Fibroblast of villous mesenchyme (primary cell): ENCODE measurements at regions not wholly inside any gene's neighbourhood (a gene's known extent, or its start where the extent isn't known, plus 50 kb on each side); places are given as distances from the start of the nearest gene placed in this dataset.
A peak's percentile ranks its signal among the peaks of the same experiment; 100 is the strongest.

Experiments used
- DNase-seq: peaks from one replicate; pipeline ENCODE4 v3.0.0-alpha.2; 2010; ENCODE audit warnings: low read depth
- H3K4me3 ChIP-seq: 2 replicates; pipeline ENCODE4 v1.5.1; 2011; ENCODE audit warnings: low read depth, mild to moderate bottlenecking, low read length
- TF ChIP-seq, protein P1 (sequence below): IDR thresholded peaks from 2 replicates; pipeline ENCODE4 v1.5.1; 2012; ENCODE audit warnings: low read depth, mild to moderate bottlenecking, low read length; ENCODE audit not compliant: insufficient read depth

DNA sequence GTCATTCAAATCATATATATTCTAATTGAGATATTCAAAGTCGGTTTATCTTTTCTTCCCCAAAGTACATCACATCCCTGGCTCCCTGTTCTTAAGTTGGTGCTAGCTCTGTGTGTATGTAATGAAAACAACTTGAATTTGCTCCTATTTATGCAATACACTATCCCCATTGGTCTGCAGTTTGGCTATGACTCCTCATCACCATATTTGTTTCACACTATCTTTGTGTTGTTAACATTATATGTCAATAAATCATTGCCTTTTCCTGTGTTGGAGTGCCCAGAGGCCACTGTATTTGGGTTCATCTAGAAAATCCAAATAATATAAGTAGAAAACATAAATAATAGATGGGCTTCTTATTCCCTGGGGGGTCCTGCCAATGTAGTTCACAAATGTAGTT lies 306.6 kb upstream of the TENM4 start:
- TF ChIP-seq, protein P1, sequence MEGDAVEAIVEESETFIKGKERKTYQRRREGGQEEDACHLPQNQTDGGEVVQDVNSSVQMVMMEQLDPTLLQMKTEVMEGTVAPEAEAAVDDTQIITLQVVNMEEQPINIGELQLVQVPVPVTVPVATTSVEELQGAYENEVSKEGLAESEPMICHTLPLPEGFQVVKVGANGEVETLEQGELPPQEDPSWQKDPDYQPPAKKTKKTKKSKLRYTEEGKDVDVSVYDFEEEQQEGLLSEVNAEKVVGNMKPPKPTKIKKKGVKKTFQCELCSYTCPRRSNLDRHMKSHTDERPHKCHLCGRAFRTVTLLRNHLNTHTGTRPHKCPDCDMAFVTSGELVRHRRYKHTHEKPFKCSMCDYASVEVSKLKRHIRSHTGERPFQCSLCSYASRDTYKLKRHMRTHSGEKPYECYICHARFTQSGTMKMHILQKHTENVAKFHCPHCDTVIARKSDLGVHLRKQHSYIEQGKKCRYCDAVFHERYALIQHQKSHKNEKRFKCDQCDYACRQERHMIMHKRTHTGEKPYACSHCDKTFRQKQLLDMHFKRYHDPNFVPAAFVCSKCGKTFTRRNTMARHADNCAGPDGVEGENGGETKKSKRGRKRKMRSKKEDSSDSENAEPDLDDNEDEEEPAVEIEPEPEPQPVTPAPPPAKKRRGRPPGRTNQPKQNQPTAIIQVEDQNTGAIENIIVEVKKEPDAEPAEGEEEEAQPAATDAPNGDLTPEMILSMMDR, result no peak
- H3K4me3 ChIP-seq, result no peak overlapping the region
- no peak for DNase-seq

DNA sequence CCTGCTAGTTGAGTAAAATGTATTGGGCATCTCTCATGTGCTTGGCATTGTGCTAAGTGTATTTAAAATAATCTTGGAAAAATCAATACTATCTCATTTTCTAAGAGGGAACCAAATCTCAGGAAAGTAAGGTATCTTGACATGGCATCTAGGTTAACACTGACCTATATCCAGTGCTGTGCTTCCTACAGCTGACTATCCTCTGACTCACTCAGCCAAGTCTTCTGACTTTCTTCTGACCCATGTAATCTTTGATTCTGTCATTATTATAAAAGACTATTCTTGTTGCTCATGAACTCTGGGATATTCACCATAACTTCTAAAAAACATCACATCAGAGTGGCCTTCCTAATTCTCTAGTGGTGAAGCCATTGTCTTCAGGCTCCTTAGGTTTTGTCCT lies 304.1 kb upstream of the TENM4 start:
- H3K4me3 ChIP-seq, result no peak overlapping the region
- no peak for DNase-seq
- TF ChIP-seq, protein P1, result no peak

DNA sequence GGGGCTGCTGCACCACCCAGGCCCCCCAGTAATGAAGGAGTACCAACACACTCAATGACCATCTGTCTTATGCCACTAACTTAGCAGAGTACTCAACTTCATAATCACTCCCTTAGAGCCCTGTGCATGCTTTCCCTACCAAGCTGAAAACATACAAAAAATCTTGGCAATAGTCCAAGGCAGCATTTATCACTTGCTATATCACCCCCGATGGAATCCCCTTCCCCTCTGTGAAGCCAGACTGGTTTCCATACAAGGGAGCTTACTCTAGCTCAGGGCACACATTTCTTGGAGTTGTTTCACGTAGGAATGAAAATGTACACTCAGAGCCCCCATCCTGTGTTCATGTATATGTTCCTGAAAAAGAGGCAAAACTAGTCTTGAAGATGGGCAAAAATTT lies 301.3 kb upstream of the TENM4 start:
- no peak for DNase-seq
- H3K4me3 ChIP-seq, result no peak overlapping the region
- TF ChIP-seq, protein P1, result no peak

DNA sequence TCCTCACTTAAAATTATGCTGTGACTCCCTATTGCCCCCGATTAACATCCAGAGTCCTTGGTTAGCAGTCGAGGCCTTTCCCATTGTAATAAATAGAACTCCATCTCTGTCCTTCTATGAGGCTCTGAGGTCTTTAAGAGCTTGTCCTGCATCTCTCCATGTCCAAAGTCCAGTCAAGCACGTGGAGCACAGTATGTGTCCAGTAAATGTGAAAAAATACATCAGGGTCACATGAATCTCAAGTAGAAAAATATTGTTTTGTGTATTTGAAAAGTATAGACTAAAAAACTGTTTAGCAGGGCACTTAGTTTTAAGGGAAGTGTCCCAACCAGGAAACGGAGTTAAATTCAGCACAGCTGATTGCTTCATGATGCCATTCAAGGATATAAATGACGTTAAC lies 298.8 kb upstream of the TENM4 start:
- no peak overlapping the region for H3K4me3 ChIP-seq
- no peak for DNase-seq
- TF ChIP-seq, protein P1, result no peak

DNA sequence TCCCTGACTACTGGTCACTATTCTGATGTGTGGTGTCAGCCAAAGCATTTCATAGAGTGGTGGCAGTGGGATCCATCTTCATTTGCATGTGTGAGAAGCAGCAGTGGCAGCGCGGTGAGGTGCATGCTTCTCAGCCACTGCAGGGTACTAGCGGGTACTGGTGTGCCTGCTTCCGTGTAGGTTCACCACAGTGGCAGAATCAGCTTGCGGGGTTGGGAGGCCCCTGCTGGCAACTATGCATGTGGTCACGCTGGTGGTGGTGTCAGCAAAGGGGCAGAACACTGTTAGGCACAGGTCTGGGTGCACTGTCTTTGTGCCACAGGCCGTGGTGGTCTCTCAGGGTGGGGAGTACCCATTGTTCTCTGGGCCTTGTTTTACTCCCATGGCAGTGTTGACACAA lies 286.4 kb upstream of the TENM4 start:
- TF ChIP-seq, protein P1, result no peak
- H3K4me3 ChIP-seq, result no peak overlapping the region
- DNase-seq, result no peak

DNA sequence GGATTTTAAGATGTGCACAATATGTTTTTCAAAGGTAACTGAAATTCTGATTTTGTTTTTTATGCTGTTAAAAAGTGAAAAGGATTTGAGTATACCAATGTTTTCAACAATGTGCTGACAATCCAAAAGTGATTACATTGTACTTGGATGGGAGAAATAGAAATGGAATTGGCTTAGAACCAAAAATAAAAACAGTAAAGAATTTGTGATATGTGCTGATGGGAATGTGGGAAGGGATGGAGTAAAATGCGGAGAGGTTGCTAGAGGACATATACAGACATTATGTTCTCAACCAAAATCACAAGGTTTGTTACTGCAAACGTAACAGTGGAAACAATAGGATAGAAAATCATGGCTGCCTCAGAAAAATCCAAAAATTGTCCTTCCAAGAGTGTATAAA lies 279.3 kb upstream of the TENM4 start:
- no peak for DNase-seq
- no peak overlapping the region for H3K4me3 ChIP-seq
- TF ChIP-seq, protein P1, result no peak

DNA sequence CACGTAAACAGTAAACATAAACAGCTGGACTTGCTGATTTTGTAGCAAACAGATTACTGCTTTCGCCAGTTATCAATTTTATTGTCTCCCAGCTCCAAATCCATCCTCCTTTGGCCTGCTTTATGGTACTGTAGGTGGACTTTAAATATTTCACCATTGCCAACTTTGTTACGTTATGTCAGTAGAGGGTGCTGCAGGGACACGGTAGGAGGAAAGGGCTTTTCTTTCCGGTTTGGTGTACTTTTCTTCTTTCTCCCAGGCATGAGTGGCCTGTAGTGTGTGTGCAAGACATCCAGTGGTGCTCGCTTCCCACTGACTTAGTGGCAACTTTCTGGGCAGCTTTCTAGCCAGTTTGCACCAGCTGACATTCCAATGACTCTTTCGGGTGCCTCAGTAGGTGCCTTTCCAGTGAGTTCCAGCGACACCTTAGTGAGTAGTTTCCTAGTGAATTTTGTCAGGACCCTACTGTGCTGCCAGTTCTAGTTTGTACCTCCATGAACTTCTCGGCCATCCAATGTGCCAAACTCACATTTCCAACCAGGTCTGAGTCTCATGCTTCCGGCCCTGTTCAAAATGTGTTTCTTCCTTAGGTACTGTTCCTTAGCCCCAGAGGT lies 267.6 kb upstream of the TENM4 start:
- no peak overlapping the region for H3K4me3 ChIP-seq
- TF ChIP-seq, protein P1, result peak; percentile 46
- DNase-seq, result peak; percentile 11
